ENCODE measurements at regions not wholly inside any gene's neighbourhood (a gene's known extent, or its start where the extent isn't known, plus 50 kb on each side); places are given as distances from the start of the nearest gene placed in this dataset.

DNA sequence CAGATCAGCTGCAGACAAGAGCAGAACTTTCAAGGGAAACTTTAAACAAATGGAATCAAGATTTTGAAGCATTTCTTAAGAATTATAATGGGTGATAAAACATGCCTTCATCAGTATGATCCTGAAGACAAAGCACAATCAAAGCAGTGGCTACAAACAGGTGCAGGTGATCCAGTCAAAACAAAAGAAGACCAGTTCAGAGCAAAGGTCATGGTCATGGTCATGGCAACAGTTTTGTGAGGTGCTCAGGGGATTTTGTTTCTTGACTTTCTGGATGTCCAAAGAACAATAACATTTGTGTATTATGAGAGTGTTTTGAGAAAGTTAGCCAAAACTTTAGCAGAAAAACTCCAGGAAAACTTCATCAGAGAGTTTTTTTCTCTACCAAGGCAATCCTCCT, 681.7 kb upstream of the PTBP2 start:
- no peak for DNase-seq
- no peaks in the 10 kb centered on the region for H3K36me3 ChIP-seq
- H3K27me3 ChIP-seq, result no peaks in the 10 kb centered on the region
- no peak for TF ChIP-seq POLR2A (IDR thresholded peaks at IDR 0.05)
- TF ChIP-seq, protein P1, sequence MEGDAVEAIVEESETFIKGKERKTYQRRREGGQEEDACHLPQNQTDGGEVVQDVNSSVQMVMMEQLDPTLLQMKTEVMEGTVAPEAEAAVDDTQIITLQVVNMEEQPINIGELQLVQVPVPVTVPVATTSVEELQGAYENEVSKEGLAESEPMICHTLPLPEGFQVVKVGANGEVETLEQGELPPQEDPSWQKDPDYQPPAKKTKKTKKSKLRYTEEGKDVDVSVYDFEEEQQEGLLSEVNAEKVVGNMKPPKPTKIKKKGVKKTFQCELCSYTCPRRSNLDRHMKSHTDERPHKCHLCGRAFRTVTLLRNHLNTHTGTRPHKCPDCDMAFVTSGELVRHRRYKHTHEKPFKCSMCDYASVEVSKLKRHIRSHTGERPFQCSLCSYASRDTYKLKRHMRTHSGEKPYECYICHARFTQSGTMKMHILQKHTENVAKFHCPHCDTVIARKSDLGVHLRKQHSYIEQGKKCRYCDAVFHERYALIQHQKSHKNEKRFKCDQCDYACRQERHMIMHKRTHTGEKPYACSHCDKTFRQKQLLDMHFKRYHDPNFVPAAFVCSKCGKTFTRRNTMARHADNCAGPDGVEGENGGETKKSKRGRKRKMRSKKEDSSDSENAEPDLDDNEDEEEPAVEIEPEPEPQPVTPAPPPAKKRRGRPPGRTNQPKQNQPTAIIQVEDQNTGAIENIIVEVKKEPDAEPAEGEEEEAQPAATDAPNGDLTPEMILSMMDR (IDR thresholded peaks at IDR 0.05), result no peak
- intact Hi-C loops (cut with DNase I), result no loop called here
- no peak overlapping the region for H3K27ac ChIP-seq
- H3K9me3 ChIP-seq, result no peaks in the 10 kb centered on the region
- no peaks in the 10 kb centered on the region for H3K4me1 ChIP-seq
- H3K4me3 ChIP-seq, result no peak overlapping the region

DNA sequence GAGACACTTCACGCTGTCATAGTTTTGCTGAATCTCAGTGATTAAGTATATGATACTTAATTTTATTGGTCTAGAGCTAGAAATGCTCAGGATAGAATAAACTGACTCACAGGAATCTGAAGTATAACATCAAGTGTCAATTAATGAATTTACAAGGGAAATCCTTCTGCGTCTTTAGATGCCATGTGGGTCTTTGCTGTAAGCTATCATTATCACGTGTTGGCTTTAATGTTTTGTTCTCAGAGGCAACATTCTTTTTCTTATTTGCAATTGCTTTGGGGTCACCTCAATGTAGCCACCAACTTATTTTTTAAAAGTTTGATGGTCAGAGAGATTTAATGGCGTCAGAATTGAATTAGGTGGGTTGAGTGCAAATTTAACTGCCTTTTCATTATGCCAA, 680.1 kb upstream of the PTBP2 start:
- intact Hi-C loops (cut with DNase I), result no loop called here

DNA sequence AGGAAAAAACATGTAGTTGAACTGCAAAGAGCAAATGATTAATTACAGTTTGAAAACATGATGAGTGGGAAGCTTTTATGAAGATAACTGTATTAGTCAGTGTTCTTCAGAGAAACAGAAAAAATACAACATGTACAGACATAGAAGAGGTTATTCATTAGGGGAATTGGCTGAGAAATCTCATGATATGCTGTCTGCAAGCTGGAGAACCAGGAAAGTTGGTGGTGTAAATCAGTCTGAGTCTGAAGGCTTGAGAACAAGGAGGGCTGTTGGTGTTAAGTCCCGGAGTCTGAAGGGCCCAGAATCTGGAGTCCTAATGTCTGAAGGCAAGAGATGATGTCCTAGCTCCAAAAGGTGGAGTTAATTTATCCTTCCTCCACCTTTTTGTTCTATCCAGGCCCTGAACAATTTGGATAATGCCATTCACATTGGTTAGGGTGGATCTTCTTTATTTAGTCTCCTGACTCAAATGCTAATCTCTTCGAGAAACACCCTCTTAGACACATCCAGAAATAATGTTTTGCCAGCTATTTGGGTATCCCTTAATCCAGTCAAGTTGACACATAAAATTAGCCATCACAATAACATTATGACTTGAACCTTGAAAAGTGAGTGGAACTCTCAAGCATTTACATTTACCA, 672.9 kb upstream of the PTBP2 start:
- H3K4me3 ChIP-seq, result no peak overlapping the region
- no peaks in the 10 kb centered on the region for H3K36me3 ChIP-seq
- H3K27me3 ChIP-seq, result no peaks in the 10 kb centered on the region
- peaks cover 0 to 36% (median 15%) of the 10 kb centered on the region in 3 donors for H3K4me1 ChIP-seq
- WGBS, 2 donors, result 34 to 36% methylated on average over 2 of the region's 2 CpGs
- DNase-seq, result no peak
- intact Hi-C loops (cut with DNase I), result no loop called here
- H3K27ac ChIP-seq, result peak overlapping the region; percentile 24 to 75 (median 63)
- H3K9me3 ChIP-seq, result no peaks in the 10 kb centered on the region
- TF ChIP-seq, protein P1 (IDR thresholded peaks at IDR 0.05), result no peak
- TF ChIP-seq POLR2A (IDR thresholded peaks at IDR 0.05), result no peak

More for the DNA sequence above, 680.1 kb upstream of the PTBP2 start:
- H3K27ac ChIP-seq, result no peak overlapping the region
- TF ChIP-seq, protein P1 (IDR thresholded peaks at IDR 0.05), result no peak
- TF ChIP-seq POLR2A (IDR thresholded peaks at IDR 0.05), result no peak
- no peaks in the 10 kb centered on the region for H3K9me3 ChIP-seq
- 83 to 84% methylated on average over 4 of the region's 4 CpGs for WGBS, 2 donors
- H3K36me3 ChIP-seq, result no peaks in the 10 kb centered on the region
- DNase-seq, result no peak
- no peaks in the 10 kb centered on the region for H3K27me3 ChIP-seq
- H3K4me1 ChIP-seq, result no peaks in the 10 kb centered on the region
- H3K4me3 ChIP-seq, result no peak overlapping the region

DNA sequence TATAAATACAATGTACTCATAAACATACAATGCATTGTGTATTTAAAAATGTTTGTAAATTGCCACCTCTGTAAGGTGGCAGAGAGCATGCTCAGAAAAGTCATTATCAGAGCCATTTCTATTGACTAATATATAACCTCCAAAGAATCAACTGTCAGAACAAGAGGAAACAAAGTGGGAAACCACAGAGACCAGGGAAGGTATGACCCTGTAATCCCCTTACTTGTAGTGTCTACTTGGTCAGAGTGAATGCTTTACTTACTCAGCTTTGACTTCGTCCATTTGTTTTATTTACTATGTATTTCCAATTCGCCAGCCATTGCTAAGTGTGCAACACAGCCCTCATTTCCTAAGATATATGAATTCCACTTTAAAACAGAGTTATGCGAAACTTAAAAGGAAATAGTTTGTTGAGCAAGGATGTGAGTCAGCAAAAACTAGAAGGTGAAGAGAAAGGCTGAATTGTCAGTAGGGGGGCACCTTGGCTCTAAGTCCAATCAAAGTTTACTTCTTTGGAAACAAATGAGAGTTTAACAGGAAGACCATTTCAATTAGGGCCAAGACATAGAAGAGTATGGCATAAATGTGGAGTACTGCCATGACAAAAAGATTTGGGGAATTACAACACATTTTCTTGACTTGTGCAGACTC, 671.7 kb upstream of the PTBP2 start:
- Histone ChIP-seq H3K27me3 (no peaks in the 10 kb centered on the region), H3K27ac (peak overlapping the region; percentile 7 to 75 (median 66)), H3K36me3 (no peaks in the 10 kb centered on the region), H3K4me1 (peaks cover 0 to 36% (median 15%) of the 10 kb centered on the region in 3 donors), H3K4me3 (no peak overlapping the region), H3K9me3 (no peaks in the 10 kb centered on the region)
- intact Hi-C loops (cut with DNase I), result no loop called here
- TF ChIP-seq, protein P1 (IDR thresholded peaks at IDR 0.05), result no peak
- no peak for TF ChIP-seq POLR2A (IDR thresholded peaks at IDR 0.05)
- DNase-seq, result no peak
- WGBS, 2 donors, result 26 to 32% methylated on average over 3 of the region's 3 CpGs

DNA sequence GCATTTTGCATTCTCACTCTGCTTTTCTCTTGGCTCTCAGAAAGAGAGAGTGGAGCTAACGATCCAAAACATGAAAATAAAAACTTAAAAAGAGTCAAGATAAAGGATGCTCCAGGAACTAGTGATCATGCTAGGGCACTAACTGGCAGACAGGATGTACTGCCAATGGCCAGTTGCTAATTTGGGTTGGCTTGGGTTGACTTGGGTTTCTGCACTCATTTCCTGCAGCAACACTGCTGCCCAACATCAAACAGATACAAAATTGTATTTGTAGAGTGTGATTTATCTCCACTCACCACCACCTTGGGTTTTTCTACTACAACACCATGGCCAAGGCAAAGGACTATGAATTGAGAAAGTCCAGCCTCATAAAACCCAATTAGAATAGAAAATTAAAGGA, 662.3 kb upstream of the PTBP2 start:
- Histone ChIP-seq H3K9me3 (peaks cover 0 to 5% (median 0%) of the 10 kb centered on the region in 3 donors), H3K4me3 (no peak overlapping the region), H3K27ac (no peak overlapping the region), H3K27me3 (no peaks in the 10 kb centered on the region), H3K4me1 (no peaks in the 10 kb centered on the region), H3K36me3 (no peaks in the 10 kb centered on the region)
- intact Hi-C loops (cut with DNase I), result no loop called here
- WGBS, 2 donors, result 80 to 100% methylated on average over 1 of the region's 1 CpG
- no peak for TF ChIP-seq POLR2A (IDR thresholded peaks at IDR 0.05)
- TF ChIP-seq, protein P1 (IDR thresholded peaks at IDR 0.05), result no peak
- DNase-seq, result no peak
